ENCODE measurements at regions not wholly inside any gene's neighbourhood (a gene's known extent, or its start where the extent isn't known, plus 50 kb on each side); places are given as distances from the start of the nearest gene placed in this dataset.

- TF ChIP-seq POLR2A (IDR thresholded peaks at IDR 0.05) = no peak
- no peaks in the 10 kb centered on the region for H3K27me3 ChIP-seq
- H3K36me3 ChIP-seq = no peaks in the 10 kb centered on the region
- no peak overlapping the region for H3K27ac ChIP-seq
- no peak for DNase-seq
- no peaks in the 10 kb centered on the region for H3K9me3 ChIP-seq
- H3K4me1 ChIP-seq = no peaks in the 10 kb centered on the region
- H3K4me3 ChIP-seq = no peak overlapping the region
Observed at GRCh38 chr2:71811726-71812125, 335.9 kb downstream of the CYP26B1 start.

GRCh38 chr2:71811157-71811556 lies 336.5 kb downstream of the CYP26B1 start:
- DNase-seq = no peak
- H3K36me3 ChIP-seq = no peaks in the 10 kb centered on the region
- no peaks in the 10 kb centered on the region for H3K9me3 ChIP-seq
- H3K4me3 ChIP-seq = no peak overlapping the region
- TF ChIP-seq, protein P1, sequence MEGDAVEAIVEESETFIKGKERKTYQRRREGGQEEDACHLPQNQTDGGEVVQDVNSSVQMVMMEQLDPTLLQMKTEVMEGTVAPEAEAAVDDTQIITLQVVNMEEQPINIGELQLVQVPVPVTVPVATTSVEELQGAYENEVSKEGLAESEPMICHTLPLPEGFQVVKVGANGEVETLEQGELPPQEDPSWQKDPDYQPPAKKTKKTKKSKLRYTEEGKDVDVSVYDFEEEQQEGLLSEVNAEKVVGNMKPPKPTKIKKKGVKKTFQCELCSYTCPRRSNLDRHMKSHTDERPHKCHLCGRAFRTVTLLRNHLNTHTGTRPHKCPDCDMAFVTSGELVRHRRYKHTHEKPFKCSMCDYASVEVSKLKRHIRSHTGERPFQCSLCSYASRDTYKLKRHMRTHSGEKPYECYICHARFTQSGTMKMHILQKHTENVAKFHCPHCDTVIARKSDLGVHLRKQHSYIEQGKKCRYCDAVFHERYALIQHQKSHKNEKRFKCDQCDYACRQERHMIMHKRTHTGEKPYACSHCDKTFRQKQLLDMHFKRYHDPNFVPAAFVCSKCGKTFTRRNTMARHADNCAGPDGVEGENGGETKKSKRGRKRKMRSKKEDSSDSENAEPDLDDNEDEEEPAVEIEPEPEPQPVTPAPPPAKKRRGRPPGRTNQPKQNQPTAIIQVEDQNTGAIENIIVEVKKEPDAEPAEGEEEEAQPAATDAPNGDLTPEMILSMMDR (IDR thresholded peaks at IDR 0.05) = no peak
- TF ChIP-seq POLR2A (IDR thresholded peaks at IDR 0.05) = no peak
- H3K27me3 ChIP-seq = no peaks in the 10 kb centered on the region
- no peaks in the 10 kb centered on the region for H3K4me1 ChIP-seq
- H3K27ac ChIP-seq = no peak overlapping the region

- TF ChIP-seq, protein P1 (IDR thresholded peaks at IDR 0.05) = no peak
- no peak for TF ChIP-seq POLR2A (IDR thresholded peaks at IDR 0.05)
- H3K27ac ChIP-seq = no peak overlapping the region
Observed at GRCh38 chr2:71807581-71808451, 339.8 kb downstream of the CYP26B1 start.

DNA sequence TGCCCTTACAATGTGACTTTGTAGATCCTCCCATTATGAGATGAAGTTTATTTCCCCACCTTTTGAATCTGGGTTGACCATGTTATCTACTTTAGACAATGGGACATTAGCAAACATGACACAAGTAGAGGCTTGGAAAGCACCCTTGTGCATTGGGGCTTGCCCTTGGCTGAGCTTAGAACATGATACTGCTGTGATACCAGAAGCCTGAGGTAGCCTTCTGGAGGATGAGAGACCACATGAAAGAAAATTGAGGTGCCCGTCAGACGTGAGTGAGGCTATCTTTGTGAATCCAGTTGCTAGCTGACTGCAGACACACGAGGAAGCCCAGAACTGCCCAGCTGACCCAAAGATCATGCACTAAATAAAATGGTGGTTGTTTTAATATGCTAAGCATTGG lies 341.2 kb downstream of the CYP26B1 start:
- peak in 1 of 3 donors; percentile 11 for DNase-seq
- H3K36me3 ChIP-seq = no peaks in the 10 kb centered on the region
- no peak for TF ChIP-seq POLR2A (IDR thresholded peaks at IDR 0.05)
- TF ChIP-seq, protein P1 (IDR thresholded peaks at IDR 0.05) = no peak
- H3K9me3 ChIP-seq = no peaks in the 10 kb centered on the region
- H3K4me3 ChIP-seq = no peak overlapping the region
- no peaks in the 10 kb centered on the region for H3K27me3 ChIP-seq
- no peaks in the 10 kb centered on the region for H3K4me1 ChIP-seq
- H3K27ac ChIP-seq = no peak overlapping the region

More at GRCh38 chr2:71807581-71808451, 339.8 kb downstream of the CYP26B1 start:
- Histone ChIP-seq H3K27me3 (no peaks in the 10 kb centered on the region), H3K4me1 (no peaks in the 10 kb centered on the region), H3K36me3 (no peaks in the 10 kb centered on the region), H3K4me3 (no peak overlapping the region), H3K9me3 (no peaks in the 10 kb centered on the region)
- DNase-seq = peak in 1 of 3 donors; percentile 49

DNA sequence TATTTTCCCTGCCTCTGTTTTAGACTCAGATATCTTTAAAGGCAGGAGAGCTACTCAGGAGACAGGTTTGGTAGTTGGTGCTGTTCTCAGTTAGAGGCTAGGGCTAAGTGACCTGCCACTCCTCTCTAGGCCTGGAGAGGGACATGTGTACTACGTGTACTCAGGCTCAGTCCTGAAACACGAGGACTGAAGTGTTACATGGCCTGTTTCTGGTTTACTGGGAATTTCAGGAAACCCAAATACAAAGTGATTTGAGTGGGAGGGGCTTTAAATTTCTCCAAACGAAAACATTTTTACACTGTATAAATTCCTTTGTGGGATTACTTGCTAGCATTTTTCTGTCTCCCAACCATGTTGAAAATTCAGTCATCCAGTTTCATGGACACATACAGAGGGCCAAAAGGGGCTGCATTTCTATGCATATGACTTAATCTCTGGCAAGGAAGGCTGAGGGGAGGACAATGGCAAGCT lies 343.3 kb downstream of the CYP26B1 start:
- no peaks in the 10 kb centered on the region for H3K36me3 ChIP-seq
- no peak for TF ChIP-seq POLR2A (IDR thresholded peaks at IDR 0.05)
- TF ChIP-seq, protein P1 (IDR thresholded peaks at IDR 0.05) = no peak

DNA sequence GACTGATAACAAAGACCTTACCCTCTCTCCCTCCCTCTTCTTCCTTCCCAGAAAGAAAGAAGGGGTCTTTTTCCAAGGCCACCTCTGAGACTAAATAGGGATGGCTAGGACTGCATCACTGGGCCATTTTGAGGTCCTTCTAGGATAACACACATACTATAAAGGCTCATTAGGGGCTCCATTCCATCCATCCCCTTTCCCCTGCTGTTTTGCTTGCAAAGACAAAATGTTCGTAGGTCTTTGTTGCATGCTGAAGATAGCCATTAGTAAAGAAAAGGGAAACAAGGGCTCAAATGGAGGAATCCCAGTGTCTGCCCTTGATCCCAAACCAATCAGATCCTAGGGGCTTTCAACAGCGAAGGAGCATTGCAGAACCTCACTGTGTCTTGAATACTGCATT lies 344.3 kb downstream of the CYP26B1 start:
- H3K27me3 ChIP-seq = no peaks in the 10 kb centered on the region
- DNase-seq = peak in 1 of 3 donors; percentile 6
- no peaks in the 10 kb centered on the region for H3K9me3 ChIP-seq
- H3K4me3 ChIP-seq = no peak overlapping the region
- no peaks in the 10 kb centered on the region for H3K4me1 ChIP-seq
- H3K27ac ChIP-seq = no peak overlapping the region
- no peaks in the 10 kb centered on the region for H3K36me3 ChIP-seq
- no peak for TF ChIP-seq POLR2A (IDR thresholded peaks at IDR 0.05)
- TF ChIP-seq, protein P1 (IDR thresholded peaks at IDR 0.05) = no peak

More for the DNA sequence above, 343.3 kb downstream of the CYP26B1 start:
- no peaks in the 10 kb centered on the region for H3K27me3 ChIP-seq
- no peaks in the 10 kb centered on the region for H3K9me3 ChIP-seq
- peak in 1 of 3 donors; percentile 3 for DNase-seq
- no peak overlapping the region for H3K4me3 ChIP-seq
- no peak overlapping the region for H3K27ac ChIP-seq
- no peaks in the 10 kb centered on the region for H3K4me1 ChIP-seq

Data from Peyer's patch (tissue), 4 donors.